A172 (cell line): ENCODE measurements at regions not wholly inside any gene's neighbourhood (a gene's known extent, or its start where the extent isn't known, plus 50 kb on each side); places are given as distances from the start of the nearest gene placed in this dataset.

Experiments
- DNase-seq: peaks from one replicate; pipeline ENCODE4 v3.0.0-alpha.2; 2015; ENCODE audit warnings: low spot score

DNA sequence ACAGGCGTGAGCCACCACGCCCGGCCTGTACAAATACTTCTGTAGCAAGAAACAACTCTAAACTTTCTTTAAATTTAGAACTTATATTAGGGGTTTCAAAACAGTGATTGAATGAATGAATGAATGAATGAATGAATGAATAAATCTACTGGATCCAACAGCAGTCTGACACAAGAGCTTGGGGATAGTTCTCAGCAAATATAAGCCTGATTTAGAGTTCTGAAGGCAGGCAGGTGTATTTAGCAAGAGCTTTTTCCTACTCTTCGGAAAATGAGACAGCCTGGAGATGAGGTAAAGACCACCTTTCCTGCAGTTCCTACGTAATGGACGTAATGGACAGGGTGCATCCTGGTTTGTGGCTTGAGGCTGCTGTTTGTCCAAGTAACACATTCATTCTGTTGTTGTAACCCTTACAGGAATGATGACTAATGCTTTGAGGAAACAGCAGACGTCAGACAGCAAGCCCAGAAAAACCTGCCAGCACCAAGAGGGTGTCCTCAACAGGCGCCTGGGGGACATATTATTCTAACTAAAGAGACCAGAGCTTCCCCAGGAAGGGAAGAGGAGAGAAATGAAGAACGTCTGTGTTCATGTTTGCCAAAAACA is 277.4 kb upstream of the SOX5 start:
- DNase-seq, result no peak

DNA sequence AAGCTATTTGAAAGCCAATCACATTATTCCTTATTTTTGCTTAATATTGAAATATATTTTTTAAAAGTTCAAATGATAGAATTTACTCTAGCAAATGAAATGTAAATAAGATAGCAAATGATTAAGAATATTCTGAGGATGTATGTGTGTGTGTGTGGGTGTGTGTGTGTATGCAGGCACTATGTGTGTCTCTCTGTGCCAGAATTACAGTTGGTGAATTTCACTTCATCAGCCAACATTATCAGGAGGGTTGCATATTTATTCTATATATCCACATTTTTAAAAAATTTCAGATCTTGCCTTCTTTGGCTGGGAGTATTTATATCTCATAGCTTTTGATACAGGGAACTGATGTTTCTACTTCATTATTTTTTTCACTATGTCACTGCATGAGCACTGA is 274.9 kb upstream of the SOX5 start:
- DNase-seq, result no peak

DNA sequence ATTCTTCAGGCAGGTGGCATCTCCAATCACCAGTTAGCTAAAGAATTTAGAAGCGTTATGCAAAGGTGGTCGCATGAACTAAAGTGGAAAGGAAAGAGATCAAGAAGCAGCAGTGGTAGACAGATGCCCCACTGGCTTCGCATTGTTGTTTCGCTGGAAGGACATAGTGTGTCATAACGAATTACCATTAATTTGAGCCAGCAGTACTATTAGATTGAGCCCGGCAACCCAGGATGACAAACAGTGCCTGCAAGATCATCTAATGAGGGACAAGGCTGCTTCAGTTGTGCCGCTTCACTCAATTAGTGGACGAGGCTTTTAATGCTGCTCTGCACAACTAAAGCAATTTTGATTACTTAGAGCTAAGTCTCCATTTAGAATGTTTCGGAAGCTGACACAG is 274.5 kb upstream of the SOX5 start:
- no peak for DNase-seq

DNA sequence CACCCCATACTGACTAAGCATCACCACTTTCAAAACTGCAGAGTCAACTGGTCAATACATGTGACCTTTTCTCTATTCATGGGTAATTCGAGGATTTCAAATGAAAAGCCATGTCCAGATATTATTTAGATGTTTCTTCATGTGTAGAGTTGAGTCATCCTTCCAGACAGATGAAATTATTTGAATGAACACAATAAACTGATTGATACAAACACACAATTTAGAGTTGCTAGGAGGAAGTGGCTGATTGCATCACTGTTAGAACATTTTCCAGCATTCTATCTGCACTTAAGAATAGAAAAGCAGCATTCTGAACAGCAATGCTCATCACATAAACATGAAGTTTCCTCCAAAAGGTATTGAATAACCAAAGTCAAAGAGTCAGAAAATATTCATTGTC is 273.5 kb upstream of the SOX5 start:
- DNase-seq, result no peak

DNA sequence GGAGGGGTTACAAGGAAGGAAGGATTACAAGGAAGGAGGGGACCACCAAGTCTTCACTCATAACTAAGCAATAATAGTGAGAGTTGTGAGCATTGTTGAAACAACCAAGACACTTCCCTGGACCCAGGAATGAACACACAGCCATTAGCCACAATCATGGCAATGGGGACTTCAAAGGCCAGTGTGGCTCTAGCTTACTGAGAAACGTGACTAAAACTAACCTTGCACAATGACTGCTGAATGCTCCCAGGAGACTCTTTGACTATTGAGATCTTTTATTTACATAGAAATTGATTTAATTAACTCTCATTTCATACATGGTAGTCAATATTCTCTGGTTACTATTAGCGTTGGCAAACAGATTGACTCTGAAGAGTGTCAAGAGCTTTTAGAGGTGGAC is 263.0 kb upstream of the SOX5 start:
- DNase-seq, result no peak

DNA sequence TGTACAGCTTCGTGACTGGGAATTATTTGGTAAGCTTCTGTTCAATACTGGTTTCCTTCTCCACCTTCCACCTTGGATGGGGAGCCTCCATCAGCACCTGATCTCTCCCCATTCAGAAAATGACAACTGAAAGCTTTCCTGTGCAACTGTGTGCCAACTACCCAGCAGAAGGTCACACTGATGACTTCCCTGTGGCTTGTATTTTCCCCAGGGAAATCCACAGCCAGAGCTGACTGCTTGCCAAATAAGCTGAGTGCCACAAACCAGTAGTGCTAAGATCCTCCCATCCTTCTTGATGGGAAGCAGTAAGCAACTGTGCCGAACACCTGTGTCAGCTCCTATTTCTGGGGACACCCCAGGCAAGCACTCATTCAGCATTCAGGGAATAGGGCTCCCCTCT is 257.2 kb upstream of the SOX5 start:
- DNase-seq, result no peak

DNA sequence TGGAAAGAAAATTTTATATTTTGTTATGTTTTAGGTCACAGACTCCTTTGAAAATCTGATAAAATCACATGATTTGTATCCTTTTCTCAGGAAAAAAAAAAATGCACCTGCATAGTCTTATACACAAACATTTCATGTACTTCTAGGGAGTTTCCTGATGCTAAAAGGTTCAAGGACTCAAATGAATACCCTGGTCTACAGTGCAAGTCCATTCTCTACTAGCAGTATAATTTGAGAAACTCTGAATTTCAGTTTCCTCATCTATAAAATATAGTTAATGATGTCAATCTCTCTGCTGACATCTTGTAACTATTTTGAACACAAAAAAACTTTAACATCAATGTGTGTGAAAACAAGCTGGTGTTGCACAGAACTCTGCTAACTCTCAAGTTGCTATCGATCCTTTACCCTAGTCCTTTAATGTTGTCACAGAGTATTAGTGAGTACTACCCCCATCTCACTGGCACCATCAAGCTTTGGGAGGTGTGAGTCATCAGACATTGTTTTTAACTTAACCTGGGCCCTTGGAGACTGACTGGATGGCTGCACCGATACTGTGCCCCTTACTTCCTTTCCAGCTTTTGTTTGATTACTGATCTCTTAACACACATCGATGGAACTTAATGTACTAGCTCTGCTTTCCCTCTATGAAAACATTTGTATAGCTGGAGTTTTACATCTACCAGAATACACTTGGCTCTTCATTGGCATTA is 251.9 kb upstream of the SOX5 start:
- no peak for DNase-seq

DNA sequence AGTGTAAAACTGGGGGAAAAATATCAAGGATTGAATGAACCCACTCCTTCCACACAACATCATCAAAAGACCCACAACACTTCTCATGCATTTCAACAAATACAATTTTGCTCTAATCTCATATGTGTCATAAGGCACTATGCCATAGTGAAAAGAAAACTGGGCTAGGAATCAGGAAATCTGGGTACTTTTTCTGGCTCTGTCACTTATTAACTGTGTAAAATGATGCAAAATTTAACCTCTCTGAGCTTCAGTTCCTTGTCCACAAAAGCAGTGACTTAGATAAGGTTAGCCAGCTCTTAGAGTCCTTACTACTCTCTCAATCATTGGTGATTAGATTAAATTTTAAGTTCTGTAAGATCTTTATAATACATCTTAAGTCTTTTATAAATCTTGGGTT is 250.5 kb upstream of the SOX5 start:
- no peak for DNase-seq

DNA sequence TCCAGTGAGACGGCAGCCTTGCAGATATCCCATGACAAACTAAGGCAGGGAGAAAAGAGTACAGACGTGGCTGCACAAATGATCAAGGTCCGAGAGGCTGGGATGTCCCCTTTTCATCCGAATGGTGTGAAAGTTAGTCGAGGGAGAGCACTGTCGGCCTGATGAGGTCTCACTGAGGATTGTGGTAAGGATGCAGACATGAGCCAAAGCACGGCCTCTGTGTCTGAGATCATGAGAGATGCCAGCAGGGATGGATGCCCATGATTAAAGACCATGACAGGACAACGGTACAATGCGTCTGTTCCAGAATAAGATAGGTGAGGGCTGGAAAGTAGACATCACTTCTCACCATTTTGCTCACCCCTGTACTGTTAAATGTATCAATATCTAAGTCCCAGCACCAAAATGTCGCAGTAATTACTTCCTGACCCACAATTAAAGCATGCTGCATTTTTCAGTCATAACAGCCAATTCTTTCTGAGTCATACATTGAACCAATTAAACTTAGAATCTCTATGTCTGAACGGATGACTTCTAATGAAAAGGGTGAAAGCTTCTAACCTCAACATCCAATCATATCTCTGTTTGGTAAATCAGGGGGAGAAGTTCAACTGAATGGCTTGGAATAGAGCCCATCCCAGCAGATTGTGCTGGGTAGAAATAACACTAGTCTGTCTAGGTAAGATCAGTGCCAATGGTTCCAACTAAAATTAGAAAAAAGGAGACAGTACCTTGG is 249.6 kb upstream of the SOX5 start:
- DNase-seq, result no peak

DNA sequence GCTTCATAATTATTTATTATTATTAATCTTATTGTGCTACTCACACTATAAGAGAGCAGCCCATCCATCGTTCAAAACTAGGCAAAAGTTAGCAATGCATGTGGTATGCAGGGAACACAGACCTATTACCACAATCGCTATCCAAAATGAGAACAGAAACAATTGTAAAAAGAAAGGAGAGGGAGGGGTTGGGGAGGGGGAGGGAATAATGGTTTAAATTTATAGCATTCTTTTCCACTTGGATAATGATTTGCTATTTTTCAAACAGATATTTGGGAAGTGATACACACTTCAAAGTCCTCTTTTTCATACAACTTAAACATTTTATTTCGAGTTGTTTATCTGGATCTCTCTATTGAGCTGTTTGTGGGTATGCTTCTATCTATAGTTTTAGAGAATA is 248.6 kb upstream of the SOX5 start:
- DNase-seq, result no peak

DNA sequence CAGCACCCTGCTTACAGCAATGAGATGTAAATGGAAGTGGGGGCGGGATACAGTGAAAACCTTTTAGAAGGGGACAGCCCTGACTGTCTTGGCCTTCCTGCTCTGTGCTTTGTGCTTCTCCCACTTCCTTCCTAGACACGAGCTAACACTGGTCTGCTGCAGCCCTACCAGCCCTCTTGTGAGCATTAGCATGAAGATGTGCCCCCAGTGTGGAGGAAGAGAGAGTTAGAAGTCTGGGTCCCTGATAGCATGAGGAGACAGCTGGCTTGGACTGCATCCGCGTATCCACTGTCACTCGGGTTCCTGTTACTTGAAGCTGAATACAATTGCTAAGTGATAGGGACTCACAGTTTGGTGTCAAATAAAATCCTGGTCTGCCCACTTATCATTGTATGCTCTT is 248.1 kb upstream of the SOX5 start:
- DNase-seq, result no peak

DNA sequence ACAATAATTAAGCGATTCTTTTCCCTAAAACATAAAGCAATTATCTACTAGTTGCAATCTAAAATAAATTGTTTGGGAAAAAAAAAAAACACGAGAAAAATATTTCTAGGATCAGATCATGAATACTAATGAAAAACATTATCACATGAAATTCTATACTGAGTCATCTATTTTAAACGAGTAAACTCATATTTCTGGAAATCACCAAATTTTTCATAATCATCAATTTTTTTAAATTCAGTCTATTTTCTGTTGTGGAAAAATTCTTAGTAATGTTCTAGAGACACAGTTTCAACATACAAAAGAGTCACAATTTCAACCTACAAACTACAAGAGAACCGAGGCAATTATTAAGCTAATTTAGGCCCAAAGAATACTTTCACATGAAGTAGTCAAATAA is 245.6 kb upstream of the SOX5 start:
- DNase-seq, result no peak

DNA sequence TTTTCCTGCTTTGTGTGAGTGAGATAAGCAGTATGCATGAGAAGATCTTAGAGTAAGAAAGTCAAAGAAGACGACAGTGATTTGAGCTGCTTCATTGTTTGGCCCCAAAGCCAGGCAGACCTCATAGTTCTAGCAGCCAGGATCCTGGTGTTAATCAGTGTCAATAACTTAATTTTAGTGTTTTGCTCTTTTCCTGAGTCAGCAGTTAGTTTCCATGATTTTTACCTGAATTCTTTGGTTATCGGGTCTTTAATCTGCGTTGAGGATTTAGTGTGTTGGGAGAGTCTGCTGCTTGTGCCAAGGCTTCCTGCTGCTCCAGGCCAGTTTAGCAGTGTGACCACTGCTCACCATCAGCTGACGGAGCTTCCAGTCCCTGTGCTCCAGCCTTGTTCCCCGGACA is 241.6 kb upstream of the SOX5 start:
- DNase-seq, result no peak

DNA sequence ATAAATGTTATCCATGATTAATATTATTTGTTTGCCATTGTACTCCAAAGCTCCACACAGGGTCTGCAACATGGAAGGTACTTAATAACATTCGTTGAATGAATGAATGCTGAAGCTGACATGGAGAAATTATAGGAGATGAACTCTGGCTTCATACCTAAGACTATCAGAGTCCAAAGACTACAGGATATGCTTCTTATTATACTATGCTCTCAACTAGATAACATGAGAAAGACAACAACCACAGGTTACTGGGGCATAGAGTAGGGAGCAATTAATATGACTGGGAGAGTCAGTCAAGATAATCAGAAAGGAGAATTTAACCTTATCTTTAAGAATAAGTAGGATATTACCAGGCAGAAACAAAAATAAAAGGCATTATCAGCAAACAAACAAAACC is 236.3 kb upstream of the SOX5 start:
- DNase-seq, result no peak

DNA sequence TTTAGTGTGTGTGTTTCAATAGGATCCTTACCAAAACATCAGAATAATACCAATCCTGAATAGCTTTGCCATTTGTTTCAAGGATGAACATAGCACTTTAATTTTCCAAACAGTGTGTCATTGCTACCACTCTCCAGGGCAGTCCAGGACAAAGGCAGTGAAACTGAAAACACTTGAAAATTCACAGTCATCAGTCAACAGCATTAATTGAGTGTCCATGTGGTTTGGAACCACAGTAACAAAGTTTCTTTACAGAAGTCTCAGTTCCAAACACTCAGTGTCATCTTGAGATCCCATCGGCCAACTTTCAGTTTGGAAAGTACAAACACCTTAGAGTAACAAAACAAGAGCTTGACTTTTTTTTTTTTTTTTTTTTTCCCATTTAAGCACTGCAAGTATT is 228.4 kb upstream of the SOX5 start:
- no peak for DNase-seq

DNA sequence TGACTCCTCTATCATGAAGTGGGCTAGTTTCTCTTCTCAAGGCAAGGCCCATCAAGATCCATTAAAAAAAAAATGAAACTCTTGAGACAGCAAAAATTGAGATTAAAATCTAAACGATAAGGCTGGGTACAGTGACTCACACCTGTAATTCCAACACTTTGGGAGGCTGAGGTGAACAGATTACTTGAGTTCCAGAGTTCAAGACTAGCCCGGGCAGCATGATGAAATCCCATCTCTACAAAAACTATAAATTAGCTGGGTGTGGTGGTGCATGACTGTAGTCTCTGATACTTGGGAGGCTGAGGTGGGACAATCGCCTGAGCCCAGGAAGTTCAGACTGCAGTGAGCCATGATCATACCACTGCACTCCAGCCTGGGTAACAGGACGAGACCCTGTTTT is 226.5 kb upstream of the SOX5 start:
- DNase-seq, result no peak

DNA sequence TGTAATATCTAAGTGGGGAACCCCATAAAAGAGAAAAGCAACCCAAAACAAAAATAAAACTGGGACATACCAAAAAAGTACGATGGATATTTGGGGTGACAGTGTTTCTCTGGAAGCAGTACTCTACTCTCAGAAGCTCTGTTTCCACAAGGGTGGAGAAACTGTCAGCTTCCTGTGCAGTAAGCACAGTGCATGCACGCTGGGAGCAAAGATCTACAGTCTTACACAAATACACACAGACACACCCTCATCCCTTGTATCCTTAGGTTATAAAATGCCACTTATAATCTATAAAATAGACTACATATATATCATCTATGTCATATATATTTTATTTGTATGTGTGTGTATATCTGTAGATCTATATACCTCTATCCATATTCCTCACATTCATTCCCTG is 225.8 kb upstream of the SOX5 start:
- no peak for DNase-seq

DNA sequence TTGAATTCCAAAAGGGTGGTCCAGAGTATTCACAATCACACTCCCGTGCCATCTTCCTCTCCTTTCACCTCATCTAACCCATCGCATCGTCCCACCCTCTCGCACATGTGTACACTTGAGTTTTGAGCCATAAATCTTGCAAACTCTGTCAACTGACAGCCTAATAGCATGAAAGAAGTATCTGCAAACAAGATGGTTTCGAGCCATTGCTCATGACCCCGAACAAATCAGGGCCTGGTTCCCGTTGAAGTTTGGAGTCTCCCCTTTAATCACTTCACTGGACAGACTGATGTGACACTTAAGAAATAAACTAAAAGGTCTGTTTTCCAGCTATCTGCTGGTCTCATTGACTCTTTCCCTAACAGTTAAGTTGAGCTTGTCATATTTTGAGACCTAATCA is 223.6 kb upstream of the SOX5 start:
- no peak for DNase-seq

DNA sequence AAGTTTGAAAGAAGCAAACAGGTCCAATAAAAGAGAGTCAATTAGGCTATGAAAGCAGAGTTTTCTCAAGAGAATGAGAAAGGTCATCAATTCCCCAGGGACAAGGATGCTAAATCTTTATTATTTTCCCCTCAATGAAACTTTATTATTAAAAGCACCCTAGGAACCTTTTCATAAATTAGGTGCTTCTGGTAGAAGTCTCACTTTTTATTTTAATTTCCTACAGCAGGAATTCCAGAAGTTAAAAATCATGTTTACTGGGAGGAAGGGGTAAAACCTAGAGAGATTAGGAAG is 223.2 kb upstream of the SOX5 start:
- no peak for DNase-seq

DNA sequence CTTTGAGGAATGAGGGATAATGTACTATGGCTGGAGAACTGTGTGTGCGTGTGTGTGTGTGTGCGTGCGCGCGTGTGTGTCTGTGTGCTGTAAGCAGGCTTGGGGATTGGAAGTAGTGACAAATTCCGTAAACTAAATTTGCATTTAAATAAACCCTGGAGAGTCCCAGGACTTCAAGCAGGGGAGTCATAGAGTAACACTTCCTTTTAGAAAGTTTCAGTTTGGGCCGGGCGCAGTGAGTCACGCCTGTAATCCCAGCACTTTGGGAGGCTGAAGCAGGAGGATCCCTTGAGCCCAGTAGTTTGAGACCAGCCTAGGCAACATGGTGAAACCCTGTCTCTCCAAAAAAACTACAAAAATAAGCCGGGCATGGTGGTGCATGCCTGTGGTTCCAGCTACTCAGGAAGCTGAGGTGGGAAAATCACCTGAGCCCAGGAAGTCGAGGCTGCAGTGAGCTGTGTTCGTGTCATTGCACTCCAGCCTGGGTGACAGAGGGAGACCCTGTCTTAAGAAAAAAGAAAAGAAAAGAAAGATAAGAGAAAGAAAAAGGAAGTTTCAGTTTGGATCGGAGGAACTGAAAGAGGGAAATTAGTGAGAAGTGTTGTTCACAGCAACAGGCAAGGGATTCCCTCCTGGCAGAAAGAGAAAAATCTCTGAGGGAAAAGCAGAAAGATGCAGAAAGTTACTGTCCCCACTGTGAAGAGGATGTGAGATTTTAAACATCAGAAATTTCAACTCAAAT is 222.7 kb upstream of the SOX5 start:
- no peak for DNase-seq

DNA sequence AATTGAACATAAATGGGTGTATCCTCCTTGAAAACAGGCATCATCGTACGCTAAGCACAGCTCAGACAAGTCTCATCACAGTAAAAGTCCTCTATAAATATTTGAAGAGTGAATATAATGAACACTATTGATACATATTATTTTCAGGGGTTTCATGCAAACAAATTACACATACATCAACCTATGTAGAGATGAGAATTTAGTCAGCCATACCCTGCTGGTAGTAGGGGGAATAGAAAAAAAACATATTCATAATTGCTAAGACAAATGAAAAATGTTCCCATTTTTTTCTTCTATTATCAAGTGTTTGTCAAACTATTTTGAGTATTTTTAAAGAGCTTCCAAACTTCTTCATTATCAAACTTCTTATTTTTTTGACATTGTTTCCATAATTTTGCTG is 205.6 kb upstream of the SOX5 start:
- no peak for DNase-seq

DNA sequence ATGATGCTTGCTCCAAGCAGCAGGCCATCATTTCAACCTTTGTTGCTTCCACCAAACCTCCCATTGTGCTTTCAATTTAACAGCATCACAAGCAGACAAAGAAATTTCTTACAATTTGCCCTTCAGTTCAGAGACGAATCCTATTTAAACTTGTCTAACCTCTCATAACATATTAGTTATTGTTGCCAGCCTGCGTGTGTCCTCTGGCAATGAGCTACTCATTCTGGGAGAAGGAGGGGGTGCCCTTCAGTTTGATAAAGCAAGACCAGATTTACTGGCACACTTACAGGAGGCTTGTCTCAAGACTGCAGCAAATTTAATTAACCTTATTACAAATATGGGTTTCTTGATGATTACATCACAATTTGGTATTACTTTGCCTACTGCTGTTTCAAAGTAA is 203.6 kb upstream of the SOX5 start:
- DNase-seq, result no peak

DNA sequence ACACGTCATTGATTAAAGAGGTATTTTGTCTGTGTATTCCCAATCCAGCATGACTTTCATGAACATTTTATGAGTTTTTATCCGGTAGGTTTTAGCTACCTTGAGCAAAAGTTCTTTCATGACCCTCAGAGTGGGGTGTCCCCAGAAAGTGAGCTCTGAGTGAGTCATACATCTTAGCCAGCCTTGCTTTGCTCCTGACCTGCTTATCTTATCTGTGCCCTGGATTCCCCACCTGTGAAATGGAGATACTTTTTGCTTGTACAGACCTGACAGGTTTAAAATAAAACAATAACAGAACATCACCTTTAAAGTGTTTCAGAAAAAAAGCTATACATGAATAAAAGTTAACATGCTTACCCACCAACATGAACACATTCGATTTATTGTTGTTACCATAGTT is 202.8 kb upstream of the SOX5 start:
- no peak for DNase-seq
